DND-41 (cell line): ENCODE measurements at regions not wholly inside any gene's neighbourhood (a gene's known extent, or its start where the extent isn't known, plus 50 kb on each side); places are given as distances from the start of the nearest gene placed in this dataset.

Source experiments
- CTCF ChIP-seq: IDR thresholded peaks from 2 replicates; pipeline ENCODE4 v1.5.1; 2012; ENCODE audit warnings: borderline replicate concordance, low read length, moderate library complexity, mild to moderate bottlenecking; ENCODE audit not compliant: poor library complexity, severe bottlenecking; ENCODE audit errors: extremely low read depth
- EZH2 ChIP-seq: IDR thresholded peaks from 3 replicates; pipeline ENCODE4 v1.6.1; 2012; ENCODE audit warnings: borderline replicate concordance, low read depth, mild to moderate bottlenecking, moderate library complexity, low read length, inconsistent platforms; ENCODE audit not compliant: severe bottlenecking

- TF ChIP-seq CTCF (no peak), EZH2 (no peak)
These were observed 642.2 kb downstream of the PTPRU start for GRCh38 chr1:29878501-29878900.
